IPS DF 6.9 (cell line): ENCODE measurements at regions not wholly inside any gene's neighbourhood (a gene's known extent, or its start where the extent isn't known, plus 50 kb on each side); places are given as distances from the start of the nearest gene placed in this dataset.

Experiments used
- DNase-seq: peaks from one replicate; pipeline ENCODE4 v3.0.0-alpha.2; 2013; ENCODE audit warnings: low read depth, low spot score
- H3K27ac ChIP-seq: one replicate; pipeline ENCODE4 v1.5.1; 2013; ENCODE audit warnings: low read length, control low read depth
- H3K27me3 ChIP-seq: 2 replicates; pipeline ENCODE4 v1.6.1; 2013; ENCODE audit warnings: mild to moderate bottlenecking, low read length; ENCODE audit not compliant: control insufficient read depth, insufficient read depth
- H3K36me3 ChIP-seq: 2 replicates; pipeline ENCODE4 v1.6.1; 2013; ENCODE audit warnings: low read length; ENCODE audit not compliant: control insufficient read depth, insufficient read depth
- H3K4me1 ChIP-seq: 2 replicates; pipeline ENCODE4 v1.6.1; 2013; ENCODE audit warnings: low read length; ENCODE audit not compliant: control insufficient read depth, insufficient read depth
- H3K4me3 ChIP-seq: 2 replicates; pipeline ENCODE4 v1.5.1; 2013; ENCODE audit warnings: mild to moderate bottlenecking, low read length
- H3K9me3 ChIP-seq: 2 replicates; pipeline ENCODE4 v1.6.1; 2013; ENCODE audit warnings: low read length, inconsistent platforms; ENCODE audit not compliant: control insufficient read depth, insufficient read depth
- WGBS: extraction: QIAGEN DNeasy Blood & Tissue Kit; methylation state at CpG from one replicate; pipeline ENCODE4 v1.1.7; 2013; ENCODE audit warnings: mixed read lengths, missing lambda C conversion rate; ENCODE audit not compliant: insufficient read length, insufficient coverage; 5-methylcytosine and 5-hydroxymethylcytosine counted together

- WGBS: no CpG with 5 or more reads among the region's 11 CpGs
- Histone ChIP-seq H3K4me1 (no peaks in the 10 kb centered on the region), H3K36me3 (no peaks in the 10 kb centered on the region), H3K27ac (no peak overlapping the region), H3K4me3 (no peak overlapping the region), H3K9me3 (peaks cover 2% of the 10 kb centered on the region; the same call in 1 of the 2 replicates), H3K27me3 (no peaks in the 10 kb centered on the region)
- DNase-seq: no peak
Measured at GRCh38 chr3:163058031-163058854, 1561.6 kb downstream of the OTOL1 start.

GRCh38 chr3:163071713-163072112 is 1575.1 kb downstream of the OTOL1 start:
- no peaks in the 10 kb centered on the region for H3K27me3 ChIP-seq
- no peaks in the 10 kb centered on the region for H3K9me3 ChIP-seq
- WGBS: no CpG with 5 or more reads among the region's 2 CpGs
- H3K4me3 ChIP-seq: no peak overlapping the region
- DNase-seq: no peak
- no peak overlapping the region for H3K27ac ChIP-seq
- H3K36me3 ChIP-seq: no peaks in the 10 kb centered on the region
- no peaks in the 10 kb centered on the region for H3K4me1 ChIP-seq
